GM18867 (cell line): ENCODE measurements at regions not wholly inside any gene's neighbourhood (a gene's known extent, or its start where the extent isn't known, plus 50 kb on each side); places are given as distances from the start of the nearest gene placed in this dataset.
"Not testable (repeated sequence)": the region's sequence is repeated elsewhere in the genome, so short reads cannot be mapped to it uniquely, and the experiment has no call there.

Experiments
- ATAC-seq: cut with Tn5 transposase; IDR thresholded peaks from one replicate; pipeline ENCODE4 v1.9.1; 2021; ENCODE audit warnings: mild to moderate bottlenecking, moderate library complexity; ENCODE audit not compliant: unreplicated experiment

DNA sequence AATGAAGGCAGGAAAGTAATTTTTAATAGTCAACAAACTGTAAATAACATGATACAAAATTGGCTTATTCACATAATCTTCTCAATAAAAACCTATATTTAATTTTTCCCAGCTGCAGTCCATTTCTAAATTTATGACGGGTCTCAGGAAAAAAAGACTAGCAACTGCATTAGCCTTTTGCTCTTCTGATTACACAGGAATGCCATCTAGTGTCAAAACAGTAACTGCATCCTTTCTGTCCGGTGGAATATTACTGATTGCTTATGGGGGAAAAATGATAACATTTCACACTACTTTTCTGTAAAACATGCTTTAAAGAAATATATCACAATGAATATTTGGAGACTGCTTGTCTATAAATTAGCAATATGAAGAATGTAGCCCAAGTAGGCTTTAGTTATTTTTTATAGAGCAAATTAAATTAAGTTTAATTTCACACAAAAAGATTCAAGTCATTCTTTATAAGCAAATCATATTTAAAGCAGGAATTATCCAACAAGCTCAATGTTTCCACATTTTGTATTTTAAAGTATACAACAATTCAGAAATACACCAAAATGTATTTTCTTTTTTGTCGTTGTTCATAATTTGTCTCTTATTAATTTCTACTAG, 534.7 kb downstream of the CDH10 start:
- no peak for ATAC-seq

GRCh38 chr5:24112420-24112819, 532.4 kb downstream of the CDH10 start:
- no peak for ATAC-seq

DNA sequence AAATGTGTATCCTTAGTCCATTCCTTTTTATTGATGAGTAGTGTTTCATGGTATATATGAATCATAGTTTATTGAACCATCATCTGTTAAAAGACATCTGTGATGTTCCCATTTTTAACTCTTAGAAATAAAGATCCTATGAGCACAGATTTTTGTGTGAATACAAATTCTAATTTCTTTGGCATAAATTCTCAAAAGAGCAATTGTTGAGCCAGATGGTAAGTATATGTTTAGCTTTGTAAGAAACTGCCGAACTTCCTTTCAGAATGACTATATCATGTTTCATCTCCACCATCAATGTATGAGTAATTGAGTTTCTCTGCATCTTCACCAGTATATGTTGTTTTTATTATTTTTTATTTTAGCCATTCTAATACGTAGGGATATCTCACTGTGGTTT, 526.4 kb downstream of the CDH10 start:
- ATAC-seq = no peak

DNA sequence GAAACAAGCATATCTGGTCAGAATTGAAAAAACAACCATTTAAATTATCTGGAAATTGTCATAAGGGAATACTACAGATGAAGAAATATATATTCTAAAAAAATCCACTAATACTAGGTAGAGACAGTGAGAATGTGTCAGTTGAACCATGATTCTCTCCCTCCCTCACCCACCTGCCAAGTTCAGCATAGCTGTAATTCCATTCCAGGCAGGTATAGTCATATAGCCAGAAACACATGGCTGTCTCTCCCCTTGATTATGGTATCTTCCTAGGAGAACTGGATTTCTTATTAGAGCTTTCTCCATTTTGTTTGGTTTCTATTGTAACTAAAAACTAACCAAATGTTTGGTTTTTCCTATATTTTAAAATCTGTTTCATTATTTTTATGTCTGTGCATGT, 509.2 kb downstream of the CDH10 start:
- no peak for ATAC-seq

- no peak for ATAC-seq
Observed at GRCh38 chr5:24141046-24141445, 503.7 kb downstream of the CDH10 start.

DNA sequence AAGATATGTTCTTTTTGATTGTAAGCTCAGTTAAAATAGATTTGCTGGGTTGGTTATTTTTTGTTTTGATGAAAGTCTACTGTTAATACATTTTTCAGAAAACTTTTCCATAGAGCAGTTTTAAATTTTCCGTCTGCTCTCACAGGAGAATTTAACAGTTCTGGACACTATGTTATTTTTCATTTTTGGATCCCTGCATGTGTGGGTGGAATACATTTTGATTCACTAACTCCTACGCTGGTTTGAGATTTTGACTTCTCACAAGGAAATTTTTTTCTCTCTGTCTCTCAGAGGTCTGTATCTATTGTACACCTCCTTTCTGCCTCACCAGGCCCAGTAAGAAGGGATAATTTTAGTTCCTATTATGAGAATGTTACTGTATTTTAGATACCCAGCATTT, 502.4 kb downstream of the CDH10 start:
- ATAC-seq = no peak

- no peak for ATAC-seq
Observed at GRCh38 chr5:24145806-24146205, 499.0 kb downstream of the CDH10 start.

DNA sequence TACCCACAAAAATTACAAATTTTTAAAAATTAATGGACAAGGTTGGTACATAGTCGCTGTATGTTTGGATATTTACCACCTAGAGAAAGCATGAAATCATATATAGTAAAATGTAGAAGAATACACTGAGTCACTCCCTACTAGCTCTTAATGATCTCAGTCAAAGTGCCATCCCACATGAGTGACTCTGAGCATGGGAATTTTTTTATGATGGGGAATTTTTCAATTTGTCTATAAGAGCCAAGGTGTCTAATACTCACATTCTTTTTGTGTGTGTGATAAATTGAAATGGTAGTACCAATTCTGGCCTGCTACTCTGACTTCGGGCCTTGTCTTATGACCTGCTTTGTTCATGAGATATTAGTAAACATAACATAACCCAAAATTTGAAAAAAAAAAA, 483.2 kb downstream of the CDH10 start:
- ATAC-seq = no peak

DNA sequence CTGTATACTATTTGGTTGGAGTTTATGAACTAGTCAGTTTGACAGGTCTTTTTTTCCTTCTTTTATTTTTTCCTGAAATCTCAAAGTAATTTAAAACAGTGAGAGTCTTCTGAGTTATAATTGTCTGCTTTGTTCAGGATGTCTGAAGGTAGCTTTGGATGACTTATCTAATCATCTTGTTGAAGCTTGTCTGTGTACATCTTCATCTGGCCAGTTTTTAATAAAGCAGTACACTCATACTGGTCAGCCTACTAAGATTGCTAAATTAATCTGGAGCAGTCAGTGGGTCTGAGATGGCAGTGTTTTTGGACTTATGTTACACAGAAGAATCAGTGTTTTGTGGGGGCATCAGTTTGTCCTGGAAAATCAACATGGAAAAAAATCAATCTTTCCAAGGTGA, 482.4 kb downstream of the CDH10 start:
- no peak for ATAC-seq

DNA sequence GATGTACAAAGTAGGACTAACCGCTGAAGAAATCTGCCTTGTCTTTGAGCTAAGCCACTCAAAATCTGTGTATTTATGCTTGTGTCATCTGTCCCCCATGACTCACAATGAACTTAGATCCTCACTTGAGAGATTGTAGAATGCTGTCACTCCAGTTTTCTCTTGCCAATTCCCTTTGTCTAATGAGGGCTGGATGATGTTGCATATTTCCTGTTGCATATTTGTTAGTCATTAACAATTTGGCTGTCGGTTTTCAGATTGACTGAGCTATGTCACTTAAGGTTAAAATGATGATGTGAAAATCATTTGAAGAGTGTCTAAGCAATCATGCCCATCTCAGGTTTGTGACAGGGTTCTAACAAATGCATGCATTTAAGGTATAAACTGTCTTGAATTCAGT, 481.7 kb downstream of the CDH10 start:
- ATAC-seq = no peak

DNA sequence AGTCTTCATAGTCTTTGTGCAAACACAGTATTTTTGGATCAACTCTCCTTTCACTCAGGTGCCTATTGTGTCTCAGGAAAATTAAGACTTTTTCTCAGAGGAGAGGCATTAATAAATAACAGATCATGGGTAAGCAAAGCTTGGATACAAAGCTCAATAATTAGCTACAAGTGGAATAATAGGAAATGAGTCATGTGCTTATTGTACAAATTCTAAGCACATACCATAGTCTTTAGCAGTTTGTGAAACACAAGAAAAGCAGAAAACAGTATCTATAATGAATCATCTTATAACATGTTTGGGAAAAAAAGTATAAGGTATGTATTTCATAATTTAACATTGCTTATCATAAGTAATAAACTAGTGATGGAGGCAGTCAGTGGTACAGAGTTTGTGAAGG, 477.0 kb downstream of the CDH10 start:
- ATAC-seq = no peak

GRCh38 chr5:24170026-24170425, 474.8 kb downstream of the CDH10 start:
- no peak for ATAC-seq

DNA sequence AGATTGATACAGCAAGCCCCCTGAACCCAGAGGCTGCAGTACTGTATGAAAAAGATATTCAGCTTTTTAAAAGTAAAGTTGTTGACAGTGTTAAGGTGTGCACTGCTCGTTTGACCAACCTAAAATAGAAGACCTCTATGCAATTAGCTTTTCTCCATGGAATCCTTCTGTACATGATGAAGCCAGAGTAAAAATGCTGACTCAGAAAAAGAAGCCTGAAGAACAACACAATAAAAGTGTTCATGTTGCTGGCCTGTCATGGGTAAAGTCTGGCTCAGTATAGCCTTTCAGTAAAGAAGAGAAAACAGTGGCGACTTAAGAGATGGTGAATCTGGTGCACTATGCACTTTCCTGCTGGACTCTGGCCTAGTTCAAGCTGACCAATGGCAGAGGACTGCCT, 473.8 kb downstream of the CDH10 start:
- not testable (repeated sequence) for ATAC-seq

DNA sequence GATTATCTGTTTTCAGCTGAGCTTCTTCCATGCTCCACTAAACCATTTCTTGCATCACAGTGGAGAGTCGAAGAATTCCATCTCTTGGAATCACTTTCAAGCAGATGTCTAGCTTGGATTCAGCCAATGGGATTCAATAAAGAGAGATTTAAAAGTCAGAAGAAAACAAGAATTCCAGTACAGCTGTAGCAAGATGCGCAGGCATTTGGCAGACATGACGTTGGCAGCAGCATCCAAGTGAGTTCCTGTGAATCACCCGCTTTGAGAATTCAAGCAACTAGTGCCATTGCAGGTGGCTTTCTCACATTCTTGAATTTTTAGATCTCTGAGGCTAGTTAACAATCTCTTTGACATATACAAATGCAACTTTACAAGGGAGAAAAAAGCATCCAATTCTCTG, 467.0 kb downstream of the CDH10 start:
- ATAC-seq = no peak

- no peak for ATAC-seq
Observed at GRCh38 chr5:24183981-24184380, 460.8 kb downstream of the CDH10 start.

- ATAC-seq = no peak
Observed at GRCh38 chr5:24188216-24188925, 456.4 kb downstream of the CDH10 start.

- ATAC-seq = no peak
Observed at GRCh38 chr5:24196789-24197188, 448.0 kb downstream of the CDH10 start.

GRCh38 chr5:24208686-24209106, 436.1 kb downstream of the CDH10 start:
- no peak for ATAC-seq

GRCh38 chr5:24215114-24215513, 429.7 kb downstream of the CDH10 start:
- ATAC-seq = no peak

DNA sequence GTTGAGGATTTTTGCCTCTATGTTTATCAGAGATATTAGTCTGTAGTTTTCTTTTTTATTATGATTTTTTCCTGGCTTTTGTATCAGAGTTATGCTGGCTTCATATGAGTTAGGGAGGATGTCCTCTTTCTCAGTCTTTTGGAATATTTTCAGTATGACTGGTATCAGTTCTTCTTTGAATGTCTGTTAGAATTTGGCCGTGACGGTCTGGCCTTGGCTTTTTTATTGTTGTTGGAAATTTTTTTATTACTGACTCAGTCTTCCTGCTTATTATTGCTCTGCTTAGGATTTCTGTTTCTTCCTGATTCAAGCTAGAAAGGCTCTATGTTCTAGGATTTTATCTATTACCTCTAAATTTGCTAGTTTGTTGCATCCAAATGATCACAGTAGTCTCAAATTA, 421.9 kb downstream of the CDH10 start:
- ATAC-seq = no peak

DNA sequence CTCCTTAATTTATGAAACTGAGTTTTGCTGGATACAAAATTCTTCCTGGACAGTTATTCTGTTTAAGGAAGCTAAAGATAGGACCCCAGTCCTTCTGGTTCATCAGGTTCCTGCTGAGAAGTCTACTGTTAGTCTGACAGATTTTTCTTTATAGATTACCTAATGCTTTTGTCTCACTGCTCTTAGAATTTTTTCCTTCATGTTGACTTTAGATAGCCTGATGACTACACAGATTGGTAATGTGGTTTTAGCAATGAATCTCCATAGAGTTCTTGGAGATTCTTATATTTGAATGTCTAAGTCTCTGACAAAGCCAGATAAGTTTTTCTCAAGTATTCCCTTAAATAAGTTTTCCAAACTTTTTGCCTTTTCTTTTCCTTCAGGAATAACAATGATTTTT, 419.7 kb downstream of the CDH10 start:
- no peak for ATAC-seq

DNA sequence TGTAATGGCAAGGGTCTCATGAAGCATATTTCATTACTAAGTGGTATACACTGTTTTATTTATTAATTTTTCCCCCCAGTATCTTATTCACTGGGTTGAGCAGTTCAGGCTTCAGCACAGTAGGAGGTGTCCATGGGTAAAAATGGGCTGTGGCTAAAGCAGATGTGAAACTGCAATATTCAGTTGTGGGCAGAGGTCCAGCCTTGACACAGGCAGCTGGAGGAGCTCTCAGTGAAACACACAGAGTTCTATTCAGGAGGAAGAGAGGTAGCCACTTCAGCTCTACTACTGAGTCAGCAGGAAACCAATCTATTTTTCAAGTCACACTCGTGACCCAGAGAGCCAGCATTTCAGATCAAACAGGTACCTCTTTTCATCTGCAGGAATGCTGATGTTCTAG, 418.3 kb downstream of the CDH10 start:
- no peak for ATAC-seq

DNA sequence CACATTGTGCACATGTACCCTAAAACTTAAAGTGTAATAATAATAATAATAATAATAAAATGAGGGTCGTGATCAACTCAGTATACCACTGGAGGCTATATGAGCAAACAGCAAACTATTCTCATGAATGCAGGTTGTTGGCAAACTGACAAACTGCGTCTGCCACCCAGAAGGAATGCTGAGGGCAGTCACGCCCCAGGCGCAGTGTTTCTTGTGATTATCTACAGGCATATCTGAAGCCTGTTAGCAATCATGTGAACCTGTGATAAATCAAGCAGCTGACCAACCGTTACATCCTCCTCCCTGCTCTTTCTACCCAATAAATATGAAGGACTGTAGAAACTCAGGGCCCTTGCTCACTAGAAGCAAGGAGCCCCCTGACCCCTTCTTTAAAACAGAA, 416.9 kb downstream of the CDH10 start:
- not testable (repeated sequence) for ATAC-seq
